ENCODE measurements at regions not wholly inside any gene's neighbourhood (a gene's known extent, or its start where the extent isn't known, plus 50 kb on each side); places are given as distances from the start of the nearest gene placed in this dataset.

GRCh38 chr6:146874278-146875018, 275.7 kb downstream of the ADGB start:
- TF ChIP-seq CTCF (IDR thresholded peaks at IDR 0.05; ENCODE audit: insufficient read depth, low read length) (no peak), REST (IDR thresholded peaks at IDR 0.05; ENCODE audit: insufficient replicate concordance, low read depth) (no peak)
